ENCODE measurements at regions not wholly inside any gene's neighbourhood (a gene's known extent, or its start where the extent isn't known, plus 50 kb on each side); places are given as distances from the start of the nearest gene placed in this dataset.
"Not testable (repeated sequence)": the region's sequence is repeated elsewhere in the genome, so short reads cannot be mapped to it uniquely, and the experiment has no call there.

- no peak for DNase-seq
These were observed 154.9 kb downstream of the ASB9 start for GRCh38 chrX:15114743-15115566.

GRCh38 chrX:15107367-15107988 is 162.4 kb downstream of the ASB9 start:
- no peak for DNase-seq

GRCh38 chrX:15098505-15098904 is 171.4 kb downstream of the ASB9 start:
- DNase-seq = no peak

- no peak for DNase-seq
These were observed 182.1 kb downstream of the ASB9 start for GRCh38 chrX:15087747-15088146.

GRCh38 chrX:15073313-15073712 is 196.6 kb downstream of the ASB9 start:
- no peak for DNase-seq

GRCh38 chrX:15072880-15073279 is 197.0 kb downstream of the ASB9 start:
- DNase-seq = no peak

- DNase-seq = no peak
These were observed 197.6 kb downstream of the ASB9 start for GRCh38 chrX:15072259-15072658.

- no peak for DNase-seq
These were observed 186.3 kb downstream of the MOSPD2 start for GRCh38 chrX:15059474-15059873.

GRCh38 chrX:15056044-15056443 is 182.8 kb downstream of the MOSPD2 start:
- DNase-seq = no peak

- no peak for DNase-seq
These were observed 182.1 kb downstream of the MOSPD2 start for GRCh38 chrX:15055146-15055930.

- DNase-seq = no peak
These were observed 177.2 kb downstream of the MOSPD2 start for GRCh38 chrX:15050395-15050794.

- no peak for DNase-seq
These were observed 170.3 kb downstream of the MOSPD2 start for GRCh38 chrX:15043538-15043937.

GRCh38 chrX:15033917-15034316 is 160.7 kb downstream of the MOSPD2 start:
- DNase-seq = no peak

- DNase-seq = no peak
These were observed 144.3 kb downstream of the MOSPD2 start for GRCh38 chrX:15017491-15017890.

- no peak for DNase-seq
These were observed 142.8 kb downstream of the MOSPD2 start for GRCh38 chrX:15016051-15016450.

GRCh38 chrX:15014281-15014680 is 141.1 kb downstream of the MOSPD2 start:
- DNase-seq = no peak

GRCh38 chrX:15013461-15013860 is 140.2 kb downstream of the MOSPD2 start:
- DNase-seq = no peak

- DNase-seq = no peak
These were observed 124.0 kb downstream of the MOSPD2 start for GRCh38 chrX:14997271-14997670.

GRCh38 chrX:14984425-14984824 is 111.2 kb downstream of the MOSPD2 start:
- DNase-seq = not testable (repeated sequence)

Measured in NCI-H1105 (cell line).